Hematopoietic multipotent progenitor cell treated with erythropoietin and hydrocortisone succinate and interleukin-3 and kit ligand, for 4 days (in vitro differentiated cells): ENCODE measurements at regions not wholly inside any gene's neighbourhood (a gene's known extent, or its start where the extent isn't known, plus 50 kb on each side); places are given as distances from the start of the nearest gene placed in this dataset.
A peak's percentile ranks its signal among the peaks of the same experiment; 100 is the strongest.

Experiments used
- DNase-seq: peaks from one replicate; pipeline ENCODE4 v3.0.0-alpha.2; 2015

DNA sequence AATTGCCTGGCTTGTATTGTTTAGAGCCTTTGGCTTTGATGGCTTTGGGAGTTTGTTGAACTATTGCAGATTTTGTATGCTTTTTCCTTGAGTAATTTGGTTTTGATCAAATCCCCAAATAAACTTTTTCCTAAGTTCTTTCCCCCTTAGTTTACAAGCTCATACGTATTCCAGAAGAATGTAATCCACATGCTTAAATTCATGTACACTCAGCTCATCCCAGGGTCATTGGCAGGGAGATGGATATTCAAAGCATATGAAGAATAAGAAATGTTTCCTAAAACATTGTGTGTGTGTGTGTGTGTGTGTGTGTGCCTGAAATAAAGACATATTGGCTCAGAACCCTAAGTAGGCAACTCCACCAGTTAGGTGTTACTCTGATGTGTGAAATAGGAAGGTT lies 89.4 kb downstream of the TMEM30B start:
- no peak for DNase-seq

DNA sequence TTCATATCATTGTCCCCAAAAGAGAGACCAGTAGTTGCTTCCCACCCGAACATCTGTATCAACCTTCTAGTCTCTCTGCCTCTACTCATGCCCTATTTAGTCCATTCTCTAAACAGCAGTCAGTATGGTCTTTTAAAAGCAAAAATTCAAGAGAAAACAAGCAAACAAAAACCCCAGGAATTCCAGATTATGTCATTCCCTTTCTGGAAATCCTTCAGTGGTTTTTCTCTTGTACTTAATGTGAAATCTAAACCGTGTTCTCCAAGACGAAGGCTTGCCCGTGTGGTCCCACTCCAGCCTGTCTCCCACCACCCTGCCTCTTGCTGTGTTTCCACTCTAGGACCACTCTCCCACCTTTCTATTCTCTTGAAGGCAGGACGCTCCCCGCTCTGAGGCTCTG lies 90.8 kb downstream of the TMEM30B start:
- DNase-seq, result no peak

DNA sequence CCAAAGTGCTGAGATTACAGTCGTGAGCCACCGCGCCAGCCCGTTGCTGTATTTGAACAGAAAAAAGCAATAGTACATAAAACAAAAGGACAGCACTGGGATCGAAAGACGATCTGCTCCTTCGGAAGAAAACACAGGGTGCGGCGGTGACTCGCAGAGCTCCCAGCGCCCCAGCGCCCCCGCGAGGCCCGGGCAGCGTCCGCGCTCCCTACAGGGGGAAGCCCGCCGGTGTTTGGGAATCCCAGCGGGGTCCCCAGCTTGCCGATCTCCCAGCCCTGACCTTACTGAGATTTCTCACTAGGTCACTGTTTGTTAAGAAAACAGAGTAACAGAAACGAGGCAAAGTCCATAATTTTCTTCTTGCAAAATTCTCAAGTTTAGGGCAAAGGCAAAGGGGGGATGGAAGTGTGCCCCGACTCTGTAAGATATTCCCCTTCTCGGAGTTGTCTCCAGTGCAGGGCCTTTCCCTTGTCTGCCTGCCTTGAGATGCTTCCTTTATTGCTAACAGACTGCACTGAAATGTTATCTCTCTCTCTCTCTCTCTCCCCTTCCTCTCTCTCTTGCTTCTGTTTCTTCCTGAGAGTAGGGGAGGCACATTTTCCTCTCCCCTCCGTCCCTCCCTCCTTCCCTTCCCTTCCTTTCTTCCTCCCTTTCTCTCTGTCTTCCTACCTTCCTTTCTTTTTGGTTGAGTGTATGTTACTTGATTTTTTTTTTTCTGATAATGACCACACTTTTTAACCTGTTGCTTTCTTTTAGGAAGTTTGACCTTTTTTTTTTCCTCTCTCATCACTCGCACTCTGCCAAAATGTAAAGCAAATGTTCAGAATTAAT lies 91.9 kb downstream of the TMEM30B start:
- DNase-seq, result peak; percentile 40

DNA sequence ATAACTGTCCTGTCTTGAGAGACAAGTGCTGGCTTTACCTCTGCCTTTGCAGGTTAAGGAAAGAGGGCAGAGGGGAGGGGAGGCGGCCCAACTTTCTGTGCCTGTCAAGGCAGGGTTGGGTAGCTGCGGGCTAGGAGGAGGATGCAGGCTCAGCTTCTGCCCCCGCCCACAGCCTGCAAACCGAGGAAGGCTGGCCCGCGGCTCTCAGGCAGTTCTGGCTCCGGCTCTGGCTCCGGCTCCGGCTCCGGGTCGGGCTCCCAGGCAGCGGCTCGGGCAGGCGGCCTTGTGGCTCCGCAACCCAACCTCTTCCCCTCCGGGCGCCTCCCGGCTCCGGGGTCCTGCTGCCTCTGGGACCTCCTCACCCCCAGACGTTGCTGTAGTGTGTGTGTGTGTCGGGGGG lies 92.9 kb downstream of the TMEM30B start:
- DNase-seq, result no peak

DNA sequence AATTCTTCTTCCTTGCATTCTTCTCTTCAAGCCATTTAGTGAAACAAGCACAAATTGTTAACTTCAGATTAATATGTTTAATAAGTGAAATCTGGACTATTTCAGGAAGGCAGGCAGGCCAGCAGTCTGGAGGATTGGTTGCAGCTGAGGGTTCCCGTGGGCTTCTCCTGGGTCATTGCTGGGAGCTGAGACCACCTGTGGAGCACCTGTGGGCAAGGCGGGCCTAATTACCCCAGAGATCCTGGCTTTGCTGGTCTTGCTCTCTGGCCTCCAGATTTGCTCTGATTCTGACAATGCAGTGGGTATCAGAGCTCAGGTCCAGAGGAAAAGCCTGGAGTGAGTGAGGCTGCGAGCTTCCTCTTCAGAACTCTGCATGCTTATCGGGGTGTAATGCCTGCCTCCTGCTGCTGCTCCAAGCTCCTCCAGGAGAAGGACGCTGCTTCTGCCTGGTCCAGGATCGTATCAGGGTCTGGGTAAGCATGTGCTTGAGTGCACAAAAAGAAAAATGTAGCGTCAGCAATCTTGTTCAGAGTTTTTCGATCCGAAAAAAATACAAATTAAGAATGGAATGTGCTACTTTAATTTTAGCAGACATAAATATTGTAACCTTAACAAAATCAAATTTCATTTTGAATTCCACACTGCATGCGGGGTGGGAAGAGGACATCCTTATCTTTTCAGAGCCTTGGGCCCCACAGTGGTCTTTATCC lies 93.8 kb downstream of the TMEM30B start:
- no peak for DNase-seq

DNA sequence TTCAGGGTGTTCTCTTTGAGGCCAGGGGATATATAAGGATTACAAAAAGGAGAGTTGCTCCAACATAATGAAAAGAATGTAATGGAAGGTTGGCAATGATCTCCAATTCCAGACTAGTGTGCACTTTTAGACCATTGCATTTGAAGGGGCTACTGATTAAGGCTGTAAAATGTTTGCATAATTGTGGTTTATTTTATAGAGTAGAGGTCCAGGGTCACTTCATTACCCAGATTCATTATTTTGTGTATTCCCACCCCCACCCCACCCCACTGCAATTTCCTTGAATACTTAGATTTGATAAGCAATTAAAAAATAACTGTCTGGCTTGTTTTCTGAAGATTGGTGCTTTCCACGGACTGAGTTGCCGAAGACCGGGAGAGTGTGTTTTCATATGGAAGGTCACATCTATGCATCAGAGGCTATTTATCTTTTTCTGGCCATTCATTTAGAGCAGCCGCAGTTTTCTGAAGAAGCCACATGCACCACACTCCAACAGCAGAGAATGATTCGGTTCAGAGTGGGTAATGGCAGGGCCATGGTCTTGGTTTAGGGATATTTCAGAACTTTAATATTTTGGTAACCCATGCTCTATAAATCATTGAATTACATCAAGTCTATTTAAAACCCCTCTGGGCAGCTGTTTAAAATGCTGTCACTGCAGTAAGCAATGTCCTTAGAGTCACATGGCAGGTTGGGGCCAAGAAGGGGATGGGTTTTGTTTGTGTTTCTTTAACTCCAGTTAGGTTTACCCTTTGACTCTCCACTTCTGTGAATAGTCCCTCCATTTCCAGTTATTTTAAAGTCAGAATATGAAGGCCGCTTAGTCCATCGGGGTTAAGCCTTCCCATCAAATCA lies 94.6 kb downstream of the TMEM30B start:
- DNase-seq, result no peak

DNA sequence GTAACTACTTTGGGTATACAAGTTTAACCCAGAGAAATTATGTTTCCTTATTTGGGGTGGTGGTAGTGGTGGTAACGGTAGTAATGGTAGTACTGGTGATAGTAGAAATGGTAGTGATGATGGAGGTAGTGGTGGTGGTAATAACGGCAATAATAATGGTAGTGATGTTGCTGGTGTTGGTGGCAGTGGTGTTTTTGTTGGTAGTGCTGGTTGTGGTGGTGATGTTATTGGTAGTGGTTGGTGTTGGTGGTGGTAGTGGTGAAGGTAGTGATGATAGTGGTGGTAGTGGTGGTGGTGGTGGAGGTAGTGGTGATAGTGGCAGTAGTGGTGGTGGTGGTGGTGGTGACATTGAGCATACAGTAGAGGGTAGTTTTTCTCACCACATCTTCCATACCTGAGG lies 95.6 kb downstream of the TMEM30B start:
- DNase-seq, result no peak

DNA sequence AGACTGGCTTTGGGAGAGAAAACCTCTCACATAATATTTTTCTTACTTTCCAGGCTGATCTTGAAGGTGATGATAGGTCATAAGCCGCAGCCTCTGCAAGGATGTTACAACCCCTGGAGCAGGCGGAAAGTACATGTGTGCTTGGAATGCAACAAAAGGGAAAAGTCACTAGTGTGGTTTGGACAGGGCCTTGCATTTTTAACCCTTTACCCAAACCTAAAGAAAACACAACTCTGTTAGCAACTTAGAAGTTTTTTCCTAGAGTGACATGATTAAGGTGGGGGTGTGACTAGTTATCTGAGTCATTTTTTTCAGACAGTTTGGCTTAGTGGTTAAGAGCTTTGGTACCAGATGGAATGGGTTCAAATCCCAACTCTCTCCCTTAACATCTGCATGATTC lies 97.0 kb downstream of the TMEM30B start:
- DNase-seq, result no peak

DNA sequence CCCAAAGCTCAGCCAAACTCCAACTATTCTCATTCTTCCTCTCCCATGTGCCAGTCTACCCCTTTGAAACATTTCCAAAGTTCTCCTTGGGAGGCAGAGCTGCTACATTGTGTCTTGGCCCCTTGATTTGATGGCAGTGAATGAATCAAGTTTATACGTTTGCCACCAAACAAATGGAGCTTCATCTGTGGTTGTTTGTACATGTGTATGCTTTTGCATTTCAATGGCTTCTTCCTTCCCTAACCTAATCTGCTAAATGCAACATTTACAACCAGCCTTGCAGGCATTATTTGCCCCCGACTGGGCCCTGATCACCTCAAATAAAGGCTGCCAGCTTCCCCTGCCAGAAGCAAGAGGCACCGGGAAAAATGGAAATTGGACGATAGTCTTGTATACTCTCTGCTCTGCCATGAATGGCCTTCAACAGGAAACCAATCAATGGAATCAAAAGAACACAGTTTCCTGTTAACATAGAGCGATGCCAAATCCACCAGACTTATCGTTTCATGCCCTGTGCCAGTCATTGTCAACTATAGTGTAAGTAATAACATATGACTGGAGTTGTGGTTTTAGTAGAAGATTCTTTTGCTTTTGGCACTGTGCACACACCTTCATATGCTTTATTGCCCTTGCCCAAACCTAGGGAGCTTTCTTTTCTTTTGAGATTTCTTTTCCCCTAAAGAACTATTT lies 97.8 kb downstream of the TMEM30B start:
- peak; percentile 45 for DNase-seq

DNA sequence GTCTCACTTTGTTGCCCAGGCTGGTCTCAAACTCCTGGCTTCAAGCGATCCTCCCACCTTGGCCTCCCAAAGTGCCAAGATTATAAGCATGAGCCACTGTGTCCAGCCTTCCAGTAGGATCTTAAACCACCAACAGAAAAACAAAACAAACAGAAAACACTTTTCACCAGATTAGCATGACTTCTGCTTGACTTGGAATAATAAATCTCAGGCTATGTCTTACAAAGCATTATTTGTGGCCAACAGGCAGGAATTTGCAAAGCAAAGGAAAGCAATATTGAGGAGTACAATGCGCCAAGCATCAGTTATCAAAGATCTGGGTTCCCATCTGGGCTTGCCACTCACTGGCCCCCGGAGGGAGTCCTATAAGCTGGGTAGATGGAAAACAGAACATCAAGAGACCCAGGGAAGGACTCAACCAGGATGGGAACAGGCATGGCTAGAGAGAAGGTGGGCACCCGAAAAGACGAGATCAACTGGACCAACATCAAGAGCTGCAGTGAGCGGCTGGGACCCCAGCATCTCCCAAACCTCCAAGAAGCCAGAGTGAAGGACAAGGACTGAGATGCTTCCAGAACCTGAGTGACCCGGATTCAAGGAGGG lies 101.2 kb downstream of the TMEM30B start:
- DNase-seq, result no peak

DNA sequence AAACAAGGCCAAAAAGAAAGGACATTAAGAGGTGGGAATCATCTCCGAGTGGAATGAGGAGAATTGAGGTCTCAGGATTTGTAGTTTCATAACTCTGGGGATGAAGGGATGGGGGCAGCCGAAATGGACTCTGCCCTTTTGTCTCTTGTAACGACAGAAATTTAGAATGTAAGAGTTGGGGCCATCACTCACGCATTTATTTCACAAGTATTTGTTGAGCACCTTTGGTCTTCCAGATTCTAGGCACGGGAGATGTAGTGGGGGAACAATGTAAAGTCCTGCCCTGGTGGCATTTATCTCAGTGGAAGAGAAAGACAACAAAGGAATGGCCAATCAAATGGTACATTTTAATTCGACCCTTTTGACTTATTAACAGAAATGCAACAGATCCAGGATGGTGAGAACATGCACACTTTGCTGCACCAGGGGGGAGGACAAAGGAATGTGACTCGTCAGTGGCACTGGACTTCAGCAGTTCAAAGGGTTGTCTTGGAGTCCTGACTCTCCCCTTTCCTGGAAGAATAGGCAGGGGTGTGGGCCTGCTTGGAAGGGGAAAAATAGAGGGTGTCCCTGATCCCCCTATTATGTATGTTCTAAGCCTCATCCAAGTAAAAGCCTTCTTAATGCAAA lies 102.0 kb downstream of the TMEM30B start:
- DNase-seq, result no peak

DNA sequence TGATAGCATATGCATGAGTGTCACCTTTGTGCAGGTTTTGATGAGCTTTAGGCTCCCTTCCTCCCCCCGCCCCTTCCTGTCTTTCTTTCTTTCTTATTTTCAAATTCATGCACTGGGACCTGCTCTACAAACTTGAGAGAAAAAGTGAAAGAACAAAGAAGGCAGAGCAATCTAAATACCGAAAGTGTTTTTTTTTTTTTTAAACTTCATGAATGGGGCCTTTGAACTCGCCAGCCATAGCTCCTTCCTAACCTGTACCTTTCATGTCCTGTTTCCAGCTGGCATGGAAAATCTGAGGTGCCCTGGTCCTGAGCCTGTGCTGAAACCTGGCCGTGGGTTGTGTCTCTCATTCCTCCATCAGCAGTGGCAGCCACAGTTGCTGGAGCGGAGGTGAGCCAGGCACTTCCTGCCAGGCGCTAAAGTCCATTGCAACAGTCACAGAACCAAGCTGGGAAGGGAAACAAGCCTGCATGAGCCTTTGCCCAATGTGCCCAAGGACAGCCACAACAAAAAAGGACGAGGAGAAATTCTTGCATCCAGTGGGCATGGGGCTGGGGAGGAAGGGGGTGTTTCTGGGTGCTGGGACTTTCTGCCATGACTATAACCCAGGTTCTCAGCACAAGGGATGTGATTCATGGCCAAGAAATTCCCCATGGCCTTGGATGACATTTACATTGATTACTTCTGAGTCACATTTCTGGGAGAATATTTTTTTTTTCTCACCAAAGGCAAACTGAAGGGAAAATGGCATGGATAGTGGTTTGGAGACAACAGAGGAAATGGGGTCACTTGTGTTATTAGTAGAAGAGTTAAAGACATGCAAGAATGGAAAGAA lies 102.7 kb downstream of the TMEM30B start:
- DNase-seq, result no peak

DNA sequence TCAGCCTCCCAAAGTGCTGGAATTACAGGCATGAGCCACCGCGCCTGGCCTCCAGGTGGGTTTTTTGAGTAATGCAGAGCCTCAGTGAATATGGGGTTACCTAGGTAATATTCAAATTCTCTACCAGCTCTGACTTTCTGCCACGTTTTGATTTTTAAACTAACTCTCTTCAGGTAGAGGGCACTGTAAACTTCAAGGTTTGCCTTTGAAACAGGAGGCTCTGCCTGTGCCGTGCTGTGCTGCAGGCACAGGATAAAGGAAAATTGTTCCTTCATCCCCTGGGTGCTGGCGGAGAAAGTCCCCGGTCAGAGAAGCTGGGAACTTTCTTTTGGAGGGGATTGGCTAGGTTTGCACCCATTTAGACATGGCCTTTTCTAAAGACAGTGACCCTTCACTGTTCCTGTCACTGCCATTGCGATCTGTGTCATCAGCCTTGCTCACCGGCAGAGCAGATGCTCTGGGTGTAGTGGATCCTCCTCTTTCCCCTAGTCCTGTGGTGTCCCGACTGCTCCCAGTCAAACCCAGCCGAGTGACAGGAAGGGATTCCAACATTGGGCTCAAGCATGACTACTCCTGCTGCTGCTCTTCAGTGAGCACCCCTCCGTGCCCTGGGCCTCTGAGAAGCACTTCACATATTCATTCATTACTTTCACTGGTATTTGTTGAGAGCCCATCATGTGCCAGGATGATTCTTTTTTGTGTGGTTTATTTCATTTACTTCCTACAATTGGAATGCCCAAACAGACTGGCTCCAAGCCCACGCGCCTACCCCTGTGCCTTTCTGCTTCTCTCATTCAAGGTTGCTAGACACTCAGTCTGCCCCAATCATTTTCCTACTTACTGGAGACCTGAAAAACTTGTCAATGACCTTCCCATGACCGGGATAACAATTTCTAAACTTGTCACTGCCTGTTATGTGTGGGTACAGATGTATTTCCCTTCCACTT lies 103.6 kb downstream of the TMEM30B start:
- DNase-seq, result no peak

DNA sequence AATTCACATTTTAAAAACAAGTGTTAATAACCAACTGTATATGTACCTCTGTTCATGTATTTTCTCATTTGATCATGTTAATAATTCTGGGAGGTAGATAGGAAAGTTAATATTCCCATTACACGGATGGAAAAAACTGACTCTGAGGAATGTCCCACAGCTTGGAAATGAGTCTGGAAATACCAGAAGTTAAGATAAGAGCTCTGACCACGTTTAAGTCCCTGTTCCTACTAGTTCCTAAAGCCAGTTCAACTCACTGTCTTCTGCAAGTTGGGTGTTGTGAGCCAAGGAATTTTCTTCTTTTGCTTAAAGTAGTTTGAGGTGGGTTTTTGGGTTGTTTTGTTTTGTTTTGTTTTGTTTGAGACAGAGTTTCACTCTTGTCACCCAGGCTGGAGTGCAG lies 104.5 kb downstream of the TMEM30B start:
- DNase-seq, result no peak

DNA sequence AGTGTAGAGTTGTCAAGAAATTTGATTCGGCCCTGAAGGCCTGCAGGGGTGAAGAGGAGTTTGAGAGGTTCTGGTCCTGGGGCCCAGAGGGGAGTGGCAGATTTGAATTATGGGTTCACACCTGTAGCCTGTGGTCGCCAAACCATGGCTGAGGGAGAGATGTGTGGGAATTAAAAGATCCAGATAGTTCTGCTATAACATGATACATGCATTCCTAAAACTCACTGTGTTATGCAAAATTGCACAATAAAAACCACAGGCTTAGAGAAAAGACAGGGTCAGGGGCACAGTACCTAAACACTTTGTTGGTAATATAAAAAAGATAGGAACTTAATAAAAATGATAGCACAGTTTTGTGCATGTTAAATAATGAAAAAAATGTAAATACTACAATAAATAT lies 106.2 kb downstream of the TMEM30B start:
- no peak for DNase-seq

DNA sequence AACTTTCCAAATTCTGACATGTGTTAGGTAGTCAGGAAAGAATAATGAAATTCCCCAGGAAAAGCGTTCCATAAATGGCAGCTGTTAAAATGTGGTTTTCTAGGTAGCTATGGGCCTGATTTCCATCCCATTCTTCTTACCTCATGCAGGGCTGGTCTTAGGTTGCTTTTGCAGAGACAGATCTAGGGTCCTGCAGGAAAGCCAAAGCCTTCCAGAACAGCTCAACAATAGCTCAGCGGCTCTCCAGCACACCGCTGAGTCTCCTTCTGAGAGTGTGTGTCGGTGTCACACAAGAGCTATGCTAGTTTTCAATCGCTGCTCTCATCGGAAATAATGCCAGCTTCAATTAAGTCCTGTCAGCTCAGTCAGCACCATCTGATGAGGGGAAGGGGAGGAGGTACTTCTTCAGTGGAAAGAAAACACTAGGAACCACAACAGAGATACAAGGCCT lies 106.7 kb downstream of the TMEM30B start:
- DNase-seq, result no peak

DNA sequence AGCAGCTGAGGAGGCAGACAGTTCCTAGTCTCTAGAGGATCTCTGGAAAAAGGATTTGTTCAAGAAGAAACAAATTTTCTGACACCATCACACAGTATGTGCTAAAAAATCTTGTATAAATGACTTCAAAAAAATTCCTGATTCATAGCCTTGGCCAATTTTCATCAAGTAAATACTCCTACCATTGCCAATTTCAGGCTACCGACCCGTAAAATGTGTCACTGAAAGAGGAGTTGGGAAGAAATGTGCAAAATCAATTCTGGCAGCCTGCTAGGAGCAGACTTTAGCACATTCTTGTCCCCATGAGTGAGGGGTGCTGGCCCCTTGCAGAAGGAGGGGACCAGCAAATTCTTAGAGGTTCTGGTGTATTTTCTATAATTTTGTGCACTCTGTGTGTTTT lies 109.4 kb downstream of the TMEM30B start:
- DNase-seq, result no peak

DNA sequence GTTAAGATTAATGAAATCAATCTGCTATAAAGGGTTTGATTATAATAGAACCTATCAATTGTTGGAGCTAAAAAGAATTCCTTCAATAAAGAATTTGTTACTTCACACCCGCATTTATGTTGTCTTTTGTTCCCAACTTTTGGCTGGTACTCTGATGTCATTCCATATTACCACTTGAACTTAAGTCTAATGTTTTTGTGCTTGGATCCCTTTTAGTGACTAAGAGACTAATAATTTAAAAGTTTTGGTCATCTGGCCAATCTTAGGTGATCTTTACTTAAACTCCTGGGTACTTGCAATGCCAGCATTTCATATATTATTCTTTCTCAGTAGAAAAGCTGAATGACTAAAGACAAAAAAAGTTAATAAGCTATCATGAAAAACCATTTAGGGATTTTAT lies 113.0 kb downstream of the TMEM30B start:
- no peak for DNase-seq

DNA sequence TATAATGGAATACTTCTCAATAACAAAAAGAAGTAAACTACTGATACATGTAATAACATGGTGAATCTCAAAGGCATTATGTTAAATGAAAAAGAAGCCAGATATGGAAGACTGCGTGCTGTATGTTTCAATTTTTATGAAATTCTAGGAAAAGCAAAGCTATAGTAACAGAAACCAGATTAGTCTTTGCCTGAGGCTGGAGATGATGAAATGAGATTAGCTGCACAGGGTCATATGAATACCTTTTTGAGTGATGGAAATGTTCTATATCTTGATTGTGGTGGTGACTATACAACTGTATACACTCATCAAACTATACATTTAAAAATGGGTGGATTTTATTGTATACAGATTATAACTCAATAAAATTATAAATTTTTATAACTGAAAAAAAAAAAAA lies 113.5 kb downstream of the TMEM30B start:
- no peak for DNase-seq

DNA sequence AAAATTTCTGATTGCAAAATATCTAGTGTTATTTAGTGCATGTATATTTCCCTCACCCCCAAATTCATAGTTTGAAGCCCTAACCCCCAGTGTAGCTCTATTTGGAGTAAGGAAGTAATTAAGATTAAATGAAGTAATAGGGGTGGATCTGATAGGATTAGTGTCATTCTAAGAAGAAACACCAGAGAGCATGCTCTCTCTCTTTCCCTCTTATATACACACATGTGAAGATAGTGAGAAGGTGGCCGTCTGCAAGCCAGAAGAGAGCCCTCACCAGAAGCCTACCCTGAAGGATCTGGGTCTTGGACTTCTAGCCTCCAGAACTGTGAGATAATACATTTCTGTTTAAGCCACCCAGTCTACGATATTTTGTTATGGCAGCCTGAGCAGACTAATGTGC lies 120.3 kb downstream of the TMEM30B start:
- no peak for DNase-seq
